ENCODE measurements at regions not wholly inside any gene's neighbourhood (a gene's known extent, or its start where the extent isn't known, plus 50 kb on each side); places are given as distances from the start of the nearest gene placed in this dataset.

GRCh38 chr11:29956076-29956556 is 60.7 kb downstream of the KCNA4 start:
- ChIA-PET POLR2A (no interaction called here), CTCF (interaction anchor here (0.6 kb wide), 1 partner anchor 9 kb away, joined by 3 read pairs; no protein-coding TSS in a partner anchor)
- Histone ChIP-seq H3K4me3 (ENCODE audit: low read depth, low read length) (no peak overlapping the region), H3K9me3 (ENCODE audit: control insufficient read depth, insufficient read depth, low read depth, low read length) (no peaks in the 10 kb centered on the region), H3K36me3 (ENCODE audit: control insufficient read depth in 2 of 2, insufficient read depth in 1 of 2, low read length in 2 of 2) (no peaks in the 10 kb centered on the region), H3K4me1 (ENCODE audit: control insufficient read depth, insufficient read depth, low read length) (no peaks in the 10 kb centered on the region), H3K27ac (ENCODE audit: extremely low read depth, low read depth, low read length) (no peak overlapping the region)
- TF ChIP-seq ZNF184 (tag by site-specific recombination; IDR thresholded peaks at IDR 0.05) (no peak), EGR2 (tag by site-specific recombination; IDR thresholded peaks at IDR 0.05; ENCODE audit: low read depth) (no peak), ZNF596 (tag by site-specific recombination; IDR thresholded peaks at IDR 0.05) (no peak), ZNF10 (tag by site-specific recombination; IDR thresholded peaks at IDR 0.05) (no peak), ZNF544 (tag by site-specific recombination; IDR thresholded peaks at IDR 0.05) (no peak), ZFP3 (tag by site-specific recombination; IDR thresholded peaks at IDR 0.05; ENCODE audit: low read depth) (no peak), ZNF626 (tag by site-specific recombination; IDR thresholded peaks at IDR 0.05) (no peak)

- Histone ChIP-seq H3K9me3 (ENCODE audit: control insufficient read depth, insufficient read depth, low read depth, low read length) (no peaks in the 10 kb centered on the region), H3K27ac (ENCODE audit: extremely low read depth, low read depth, low read length) (no peak overlapping the region), H3K4me3 (ENCODE audit: low read depth, low read length) (no peak overlapping the region), H3K4me1 (ENCODE audit: control insufficient read depth, insufficient read depth, low read length) (no peaks in the 10 kb centered on the region), H3K36me3 (ENCODE audit: control insufficient read depth in 2 of 2, insufficient read depth in 1 of 2, low read length in 2 of 2) (no peaks in the 10 kb centered on the region)
- ChIA-PET POLR2A (no interaction called here), CTCF (no interaction called here)
- TF ChIP-seq KLF17 (tag by site-specific recombination; IDR thresholded peaks at IDR 0.05) = no peak
Observed at GRCh38 chr11:29943347-29943746, 73.5 kb downstream of the KCNA4 start.

GRCh38 chr11:29937526-29937925 is 79.3 kb downstream of the KCNA4 start:
- ChIA-PET POLR2A (no interaction called here), CTCF (no interaction called here)

More at GRCh38 chr11:29937526-29937925, 79.3 kb downstream of the KCNA4 start:
- H3K9me3 ChIP-seq (ENCODE audit: control insufficient read depth, insufficient read depth, low read depth, low read length) = no peaks in the 10 kb centered on the region
- H3K4me1 ChIP-seq (ENCODE audit: control insufficient read depth, insufficient read depth, low read length) = no peaks in the 10 kb centered on the region
- H3K36me3 ChIP-seq (ENCODE audit: control insufficient read depth in 2 of 2, insufficient read depth in 1 of 2, low read length in 2 of 2) = no peaks in the 10 kb centered on the region
- H3K27ac ChIP-seq (ENCODE audit: extremely low read depth, low read depth, low read length) = no peak overlapping the region
- no peak for TF ChIP-seq TSHZ1 (tag by site-specific recombination; IDR thresholded peaks at IDR 0.05; ENCODE audit: borderline replicate concordance)
- TF ChIP-seq ZNF830 (tag by site-specific recombination; IDR thresholded peaks at IDR 0.05; ENCODE audit: low read depth) = no peak
- no peak for TF ChIP-seq ZBTB49 (tag by site-specific recombination; IDR thresholded peaks at IDR 0.05; ENCODE audit: low read depth)
- H3K4me3 ChIP-seq (ENCODE audit: low read depth, low read length) = no peak overlapping the region
